SW480 (cell line): ENCODE measurements at regions not wholly inside any gene's neighbourhood (a gene's known extent, or its start where the extent isn't known, plus 50 kb on each side); places are given as distances from the start of the nearest gene placed in this dataset.

ENCODE experiments used
- DNase-seq: peaks from one replicate; pipeline ENCODE4 v3.0.0-alpha.2; 2016; ENCODE audit warnings: low spot score

DNA sequence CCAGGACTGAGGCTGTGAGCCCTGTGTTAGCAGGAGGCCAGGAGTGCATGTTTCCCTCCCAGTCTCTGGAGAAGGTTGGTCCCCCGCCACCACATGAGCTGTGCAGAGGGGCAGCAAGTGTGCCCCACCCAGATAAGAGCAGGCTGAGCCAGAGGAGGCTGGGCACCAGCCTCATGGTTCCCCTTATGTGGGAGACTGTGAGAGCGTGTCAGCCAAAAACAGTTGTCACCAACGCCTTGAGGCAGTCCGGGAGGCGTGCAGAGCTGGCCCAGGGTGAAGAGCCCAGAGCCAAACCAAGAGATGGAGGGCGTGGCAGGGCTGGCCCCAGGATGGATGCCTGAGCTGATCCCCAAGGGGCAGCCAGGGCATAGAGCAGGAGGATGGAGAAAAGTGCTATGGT is 128.7 kb upstream of the GLI2 start:
- no peak for DNase-seq

DNA sequence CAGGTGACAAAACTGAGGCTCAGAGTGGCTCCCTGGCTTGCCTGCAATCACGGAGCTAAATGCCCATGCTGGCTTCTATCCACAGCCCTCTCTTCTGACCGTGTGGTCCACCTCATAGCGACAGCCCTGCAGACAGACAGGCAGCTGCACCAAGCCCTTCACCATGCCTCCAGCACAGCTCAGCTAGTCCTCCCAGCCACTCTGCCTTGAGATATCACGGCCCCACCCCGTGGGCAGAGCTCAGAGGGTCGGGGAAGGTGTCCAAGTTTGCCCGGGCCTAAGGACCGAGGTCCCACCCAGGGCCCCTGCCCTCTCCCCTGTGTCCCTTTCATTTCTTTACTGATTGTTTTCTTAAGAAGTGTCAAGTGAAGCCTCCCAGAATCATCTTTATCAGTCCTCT is 128.2 kb upstream of the GLI2 start:
- DNase-seq, result no peak

- DNase-seq, result no peak
These were observed 127.7 kb upstream of the GLI2 start for GRCh38 chr2:120607996-120608395.

DNA sequence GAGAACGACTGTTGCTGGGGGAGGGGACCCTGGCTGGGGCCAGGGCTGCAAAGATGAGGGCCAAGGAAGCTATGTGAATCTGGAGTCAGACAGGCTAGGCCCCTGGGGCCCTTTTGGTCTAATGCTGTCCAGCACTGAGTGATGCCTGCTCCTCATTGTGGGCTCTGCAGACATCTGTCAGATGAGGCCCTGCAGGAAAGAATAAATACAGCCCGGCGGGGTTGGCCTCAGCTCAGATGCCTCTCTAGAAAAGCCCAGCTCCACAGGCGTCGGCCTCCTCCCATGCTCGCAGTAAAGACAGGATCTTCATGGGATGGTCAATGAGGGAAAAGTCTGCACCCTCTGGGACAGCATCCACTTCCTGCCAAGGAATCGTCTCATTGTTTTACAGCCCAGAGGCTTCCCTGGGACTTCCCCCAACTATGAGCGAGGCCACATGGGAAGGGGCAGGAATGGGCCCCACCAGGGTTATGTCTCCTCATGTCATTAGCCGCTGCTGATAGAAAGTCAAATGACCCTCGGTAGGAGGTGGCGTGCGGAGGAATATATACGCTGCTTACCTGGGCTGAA is 125.8 kb upstream of the GLI2 start:
- DNase-seq, result no peak

DNA sequence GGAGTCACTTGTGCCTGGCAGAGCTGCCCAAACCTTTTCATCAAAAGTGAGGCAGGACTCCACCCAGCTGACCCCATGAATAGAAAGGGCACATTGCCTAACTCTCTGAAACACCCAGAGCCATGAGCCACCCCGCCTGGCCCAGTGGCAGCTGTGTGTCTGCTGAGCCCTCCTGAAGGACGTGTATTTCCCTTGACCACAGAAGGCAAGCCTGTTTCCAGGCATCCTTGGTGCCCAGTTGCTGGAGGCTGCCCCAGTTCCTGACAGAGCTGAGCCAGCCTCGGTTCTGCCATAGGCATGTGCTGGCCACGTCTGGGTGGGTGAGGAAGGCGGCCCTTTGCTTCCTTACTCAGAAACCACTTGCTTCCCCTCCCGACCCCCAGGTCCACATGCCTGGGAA is 124.7 kb upstream of the GLI2 start:
- DNase-seq, result no peak

DNA sequence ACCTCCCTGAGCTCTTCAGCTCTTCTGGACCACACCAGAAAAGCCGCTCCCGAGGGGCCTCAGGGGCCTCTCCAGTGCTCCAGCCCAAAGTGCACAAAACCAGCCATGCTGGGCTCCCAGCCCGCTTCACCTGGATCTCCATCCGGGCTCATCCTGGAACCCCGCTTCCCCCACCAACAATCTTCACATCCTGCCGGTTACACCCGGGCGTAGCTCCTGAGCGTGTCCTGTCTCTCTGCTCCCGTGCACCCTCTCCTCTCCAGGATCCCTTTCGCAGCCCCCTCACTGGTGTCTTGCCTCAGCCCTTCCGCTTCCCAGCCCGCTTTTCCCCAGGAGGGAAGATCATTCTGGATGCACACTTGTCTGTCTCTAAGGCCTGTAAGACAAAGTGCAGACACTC is 123.7 kb upstream of the GLI2 start:
- no peak for DNase-seq

DNA sequence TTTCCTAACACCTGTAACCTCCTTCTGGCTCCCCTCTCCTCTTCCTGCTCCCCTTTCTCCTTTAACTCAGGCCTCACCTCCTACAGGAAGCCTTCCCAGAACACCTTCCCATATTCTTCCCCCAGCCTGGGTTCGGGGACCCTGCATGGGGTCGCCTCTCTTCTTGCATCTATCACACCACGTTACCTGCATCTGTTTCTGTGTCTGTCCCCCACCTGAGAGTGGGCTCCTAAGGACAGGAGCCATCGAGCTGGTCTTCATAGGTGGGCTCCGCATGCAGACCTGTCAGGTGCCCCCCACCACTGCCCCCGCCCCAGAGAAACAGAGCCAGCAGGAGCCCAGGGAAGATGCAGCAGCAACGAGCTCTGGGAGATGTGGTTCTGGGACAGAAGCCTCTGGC is 123.2 kb upstream of the GLI2 start:
- DNase-seq, result no peak

DNA sequence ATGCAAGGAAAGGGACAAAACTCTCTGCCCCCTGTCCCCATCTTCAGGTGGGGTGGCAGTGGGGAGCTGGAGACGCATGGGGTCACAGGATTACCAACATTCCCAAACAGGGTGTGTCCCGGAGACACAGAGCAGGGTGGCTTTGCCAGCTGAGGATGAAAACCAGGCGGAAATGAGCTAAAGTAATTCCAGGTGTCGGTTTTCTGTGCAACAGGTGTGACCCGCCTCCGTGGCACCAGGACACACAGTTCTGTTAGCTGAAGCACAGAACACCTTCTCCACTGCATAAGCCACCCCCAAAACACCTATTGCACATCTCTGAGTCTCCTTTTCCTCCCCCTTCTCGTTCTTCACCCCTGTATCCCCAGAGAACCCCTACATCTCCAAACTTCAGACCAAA is 122.7 kb upstream of the GLI2 start:
- DNase-seq, result peak; percentile 90

- peak; percentile 93 for DNase-seq
These were observed 121.7 kb upstream of the GLI2 start for GRCh38 chr2:120613742-120614571.

DNA sequence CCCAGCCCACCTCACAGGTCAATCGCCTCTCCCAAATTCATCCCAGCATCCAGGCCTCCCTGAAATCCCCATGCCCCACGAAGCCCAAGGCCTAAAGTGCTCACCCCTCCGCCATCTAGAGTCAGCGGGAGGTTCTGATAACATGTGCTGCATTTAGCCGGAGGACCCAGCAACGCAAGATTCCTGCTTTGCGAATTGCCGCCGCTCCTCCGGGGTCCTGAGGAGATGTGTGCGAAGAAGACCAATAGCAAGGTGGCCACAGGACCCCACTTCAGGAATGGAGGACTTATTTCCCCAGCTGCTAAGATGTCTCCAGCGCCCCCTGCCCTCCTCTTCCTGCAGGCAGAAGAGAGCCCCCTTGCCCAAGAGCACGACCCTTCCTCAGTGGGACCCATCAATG is 120.8 kb upstream of the GLI2 start:
- DNase-seq, result no peak

GRCh38 chr2:120616261-120616660 is 119.4 kb upstream of the GLI2 start:
- DNase-seq, result no peak

- DNase-seq, result no peak
These were observed 118.6 kb upstream of the GLI2 start for GRCh38 chr2:120617055-120617454.

DNA sequence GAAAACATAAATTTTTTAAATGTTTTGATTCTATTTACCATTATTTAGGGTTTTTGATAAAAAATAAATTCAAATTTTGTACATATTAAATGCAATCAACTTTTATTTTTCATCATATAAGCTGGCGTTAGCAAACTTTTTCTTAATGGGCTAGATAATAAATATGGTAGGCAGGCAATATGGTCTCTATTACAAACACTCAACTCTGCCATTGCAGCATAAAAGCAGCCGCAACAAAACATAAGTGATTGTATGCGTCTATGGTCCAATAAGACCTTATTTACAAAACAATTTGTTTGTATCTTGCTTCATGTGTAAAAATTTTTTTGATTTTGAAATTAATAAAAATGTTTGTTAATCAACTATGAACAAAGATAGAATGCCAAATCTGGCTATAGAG is 116.8 kb upstream of the GLI2 start:
- DNase-seq, result no peak

- no peak for DNase-seq
These were observed 116.1 kb upstream of the GLI2 start for GRCh38 chr2:120619579-120619978.

- DNase-seq, result peak; percentile 67
These were observed 115.5 kb upstream of the GLI2 start for GRCh38 chr2:120620025-120620793.

GRCh38 chr2:120622159-120622869 is 113.4 kb upstream of the GLI2 start:
- no peak for DNase-seq

GRCh38 chr2:120622886-120623753 is 112.5 kb upstream of the GLI2 start:
- no peak for DNase-seq

DNA sequence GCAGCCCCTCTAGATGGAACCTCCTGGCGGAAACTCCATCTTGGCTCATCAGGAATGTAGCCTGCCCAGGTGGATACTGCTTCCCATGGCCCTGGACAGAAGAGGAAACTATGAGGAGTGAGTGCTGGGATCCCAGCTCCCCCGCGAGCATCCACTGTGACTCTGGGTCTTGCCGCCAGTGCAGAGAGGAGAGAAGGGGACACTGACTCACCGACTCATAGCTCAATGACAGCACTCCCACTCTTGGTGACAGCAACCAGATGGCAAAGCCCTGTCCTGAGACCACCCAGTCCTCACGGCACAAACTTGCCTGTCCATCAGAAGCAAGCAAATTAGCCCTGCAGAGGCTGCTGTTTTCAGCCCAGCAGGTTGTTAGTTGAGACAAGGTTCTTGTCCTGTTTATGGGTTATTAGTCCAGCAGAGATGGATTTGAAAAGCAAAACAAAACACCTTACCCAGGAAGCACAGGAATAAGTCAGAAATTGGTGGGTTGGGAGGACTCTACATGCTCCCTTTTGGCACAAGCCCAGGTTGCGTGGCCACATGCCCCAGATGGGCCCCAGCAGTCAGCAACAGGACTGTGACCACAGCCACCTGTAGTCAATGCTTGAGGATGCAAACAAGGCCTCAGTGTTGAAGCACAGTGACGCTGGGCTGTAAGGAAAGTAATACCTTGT is 111.5 kb upstream of the GLI2 start:
- DNase-seq, result no peak

- DNase-seq, result no peak
These were observed 110.8 kb upstream of the GLI2 start for GRCh38 chr2:120624738-120625446.

DNA sequence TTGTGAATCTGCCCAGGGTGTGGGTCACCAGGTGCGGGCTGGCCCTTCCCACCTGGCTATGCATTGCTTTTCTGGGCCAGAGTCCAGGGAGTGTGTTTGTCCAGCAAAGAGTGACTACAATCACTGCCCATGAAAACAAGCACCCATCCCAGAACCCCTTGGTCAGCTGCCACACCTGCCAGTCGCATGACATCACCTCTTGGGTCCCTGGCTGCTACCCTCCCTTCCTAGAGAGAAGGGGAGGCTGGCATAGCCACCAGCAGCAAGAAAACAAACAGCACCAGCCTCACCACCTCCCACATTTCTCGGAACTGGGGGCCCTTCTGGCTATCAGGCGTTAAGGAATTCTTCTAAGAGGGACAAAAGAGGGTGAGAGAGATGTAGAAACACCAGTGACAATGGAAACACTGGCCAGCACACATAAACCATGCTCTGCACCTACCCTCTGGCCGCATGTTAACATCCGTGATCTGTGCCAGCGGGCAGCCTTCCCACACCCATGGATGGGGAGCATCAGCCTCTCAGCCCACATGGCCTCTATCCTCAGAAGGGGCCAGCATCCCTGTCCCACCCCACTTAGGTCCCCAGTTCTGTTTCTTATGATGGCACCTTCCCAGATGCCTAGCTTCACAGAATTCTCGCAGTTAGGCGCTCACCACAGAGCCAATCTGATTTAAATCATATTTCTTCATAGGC is 109.7 kb upstream of the GLI2 start:
- DNase-seq, result peak; percentile 59
